ENCODE measurements at regions not wholly inside any gene's neighbourhood (a gene's known extent, or its start where the extent isn't known, plus 50 kb on each side); places are given as distances from the start of the nearest gene placed in this dataset.
"Not testable (repeated sequence)": the region's sequence is repeated elsewhere in the genome, so short reads cannot be mapped to it uniquely, and the experiment has no call there.

- no peaks in the 10 kb centered on the region for H3K27me3 ChIP-seq (ENCODE audit: insufficient read depth, low read depth)
- no peak overlapping the region for H3K27ac ChIP-seq
- no peaks in the 10 kb centered on the region for H3K79me2 ChIP-seq (ENCODE audit: low read depth)
- H2AFZ ChIP-seq: no peak overlapping the region
- H3K4me3 ChIP-seq: no peak overlapping the region
- H3F3A ChIP-seq (ENCODE audit: insufficient read depth, low read depth): no peaks in the 10 kb centered on the region
- no peaks in the 10 kb centered on the region for H3K4me1 ChIP-seq (replicated peaks; ENCODE audit: insufficient read depth)
- H3K4me2 ChIP-seq: no peak overlapping the region
- TF ChIP-seq EZH2 (IDR thresholded peaks at IDR 0.05; ENCODE audit: low read depth): no peak
- TF ChIP-seq CTCF (conservative IDR thresholded peaks at IDR 0.05): no peak
- intact Hi-C loops (cut with micrococcal nuclease; ENCODE audit: unreplicated experiment): no loop called here
- no peak for DNase-seq
- no peaks in the 10 kb centered on the region for H3K9me2 ChIP-seq (ENCODE audit: insufficient read depth)
- ChIA-PET POLR2A (ENCODE audit: unreplicated experiment) (no interaction called here), CTCF (no interaction called here)
- peaks cover 30% of the 10 kb centered on the region for H3K9me3 ChIP-seq (ENCODE audit: insufficient read depth, low read depth)
- H4K20me1 ChIP-seq (ENCODE audit: insufficient read depth): no peaks in the 10 kb centered on the region
- BruUV-seq (replicated peaks): no TSS peak
- H3K36me3 ChIP-seq (ENCODE audit: low read depth): no peaks in the 10 kb centered on the region
Measured at GRCh38 chr21:7916329-7917303, 2604.8 kb upstream of the TPTE start.

- H3K9me2 ChIP-seq (ENCODE audit: insufficient read depth): no peaks in the 10 kb centered on the region
- no peak overlapping the region for H3K4me3 ChIP-seq
- H3K4me1 ChIP-seq (replicated peaks; ENCODE audit: insufficient read depth): no peaks in the 10 kb centered on the region
- BruUV-seq (replicated peaks): no TSS peak
- peaks cover 30% of the 10 kb centered on the region for H3K9me3 ChIP-seq (ENCODE audit: insufficient read depth, low read depth)
- H3K27ac ChIP-seq: no peak overlapping the region
- TF ChIP-seq CTCF (conservative IDR thresholded peaks at IDR 0.05) (no peak), EZH2 (IDR thresholded peaks at IDR 0.05; ENCODE audit: low read depth) (no peak)
- H4K20me1 ChIP-seq (ENCODE audit: insufficient read depth): no peaks in the 10 kb centered on the region
- intact Hi-C loops (cut with micrococcal nuclease; ENCODE audit: unreplicated experiment): no loop called here
- H3K4me2 ChIP-seq: no peak overlapping the region
- DNase-seq: no peak
- POLR2A ChIA-PET (ENCODE audit: unreplicated experiment): no interaction called here
- no peaks in the 10 kb centered on the region for H3K79me2 ChIP-seq (ENCODE audit: low read depth)
- H2AFZ ChIP-seq: no peak overlapping the region
- CTCF ChIA-PET: no interaction called here
- H3F3A ChIP-seq (ENCODE audit: insufficient read depth, low read depth): no peaks in the 10 kb centered on the region
- H3K36me3 ChIP-seq (ENCODE audit: low read depth): no peaks in the 10 kb centered on the region
- H3K27me3 ChIP-seq (ENCODE audit: insufficient read depth, low read depth): no peaks in the 10 kb centered on the region
Measured at GRCh38 chr21:7917729-7918128, 2603.7 kb upstream of the TPTE start.

GRCh38 chr21:7925918-7926582, 2595.3 kb upstream of the TPTE start:
- H3K9me2 ChIP-seq (ENCODE audit: insufficient read depth); BruUV-seq (replicated peaks); H2AFZ ChIP-seq; H3K36me3 ChIP-seq (ENCODE audit: low read depth); H3K79me2 ChIP-seq (ENCODE audit: low read depth); CTCF ChIA-PET; H4K20me1 ChIP-seq (ENCODE audit: insufficient read depth); intact Hi-C loops (cut with micrococcal nuclease; ENCODE audit: unreplicated experiment); H3K27ac ChIP-seq; DNase-seq; H3K4me1 ChIP-seq (replicated peaks; ENCODE audit: insufficient read depth); H3F3A ChIP-seq (ENCODE audit: insufficient read depth, low read depth); H3K4me2 ChIP-seq; POLR2A ChIA-PET (ENCODE audit: unreplicated experiment); H3K27me3 ChIP-seq (ENCODE audit: insufficient read depth, low read depth); H3K4me3 ChIP-seq: not testable (repeated sequence)
- H3K9me3 ChIP-seq (ENCODE audit: insufficient read depth, low read depth): peaks cover 39% of the 10 kb centered on the region

- H3K27ac ChIP-seq; intact Hi-C loops (cut with micrococcal nuclease; ENCODE audit: unreplicated experiment); POLR2A ChIA-PET (ENCODE audit: unreplicated experiment); H4K20me1 ChIP-seq (ENCODE audit: insufficient read depth); H2AFZ ChIP-seq; H3K4me1 ChIP-seq (replicated peaks; ENCODE audit: insufficient read depth); BruUV-seq (replicated peaks); H3K4me3 ChIP-seq; H3K9me2 ChIP-seq (ENCODE audit: insufficient read depth); H3K27me3 ChIP-seq (ENCODE audit: insufficient read depth, low read depth); CTCF ChIA-PET; H3K36me3 ChIP-seq (ENCODE audit: low read depth); H3K4me2 ChIP-seq; H3F3A ChIP-seq (ENCODE audit: insufficient read depth, low read depth); H3K79me2 ChIP-seq (ENCODE audit: low read depth); DNase-seq: not testable (repeated sequence)
- H3K9me3 ChIP-seq (ENCODE audit: insufficient read depth, low read depth): peaks cover 53% of the 10 kb centered on the region
Measured at GRCh38 chr21:7928528-7928927, 2592.9 kb upstream of the TPTE start.

GRCh38 chr21:7929586-7929985, 2591.8 kb upstream of the TPTE start:
- H3K79me2 ChIP-seq (ENCODE audit: low read depth); H3K4me3 ChIP-seq; DNase-seq; intact Hi-C loops (cut with micrococcal nuclease; ENCODE audit: unreplicated experiment); H4K20me1 ChIP-seq (ENCODE audit: insufficient read depth); H3K9me2 ChIP-seq (ENCODE audit: insufficient read depth); H3K4me1 ChIP-seq (replicated peaks; ENCODE audit: insufficient read depth); CTCF ChIA-PET; H3K36me3 ChIP-seq (ENCODE audit: low read depth); BruUV-seq (replicated peaks); H2AFZ ChIP-seq; H3F3A ChIP-seq (ENCODE audit: insufficient read depth, low read depth); H3K27ac ChIP-seq; POLR2A ChIA-PET (ENCODE audit: unreplicated experiment); H3K27me3 ChIP-seq (ENCODE audit: insufficient read depth, low read depth); H3K4me2 ChIP-seq: not testable (repeated sequence)
- peaks cover 58% of the 10 kb centered on the region for H3K9me3 ChIP-seq (ENCODE audit: insufficient read depth, low read depth)

GRCh38 chr21:7930445-7930844, 2590.9 kb upstream of the TPTE start:
- H3K79me2 ChIP-seq (ENCODE audit: low read depth); H3K27ac ChIP-seq; intact Hi-C loops (cut with micrococcal nuclease; ENCODE audit: unreplicated experiment); H3K36me3 ChIP-seq (ENCODE audit: low read depth); H3F3A ChIP-seq (ENCODE audit: insufficient read depth, low read depth); H3K4me1 ChIP-seq (replicated peaks; ENCODE audit: insufficient read depth); POLR2A ChIA-PET (ENCODE audit: unreplicated experiment); H4K20me1 ChIP-seq (ENCODE audit: insufficient read depth); CTCF ChIA-PET; DNase-seq; H3K27me3 ChIP-seq (ENCODE audit: insufficient read depth, low read depth); H3K9me2 ChIP-seq (ENCODE audit: insufficient read depth); H3K4me2 ChIP-seq; BruUV-seq (replicated peaks); H2AFZ ChIP-seq; H3K4me3 ChIP-seq: not testable (repeated sequence)
- H3K9me3 ChIP-seq (ENCODE audit: insufficient read depth, low read depth): peaks cover 62% of the 10 kb centered on the region

Measured in PC-9 (cell line).